CD4-positive, alpha-beta T cell treated with Interleukin-15 for 4 hours (primary cell): ENCODE measurements at regions not wholly inside any gene's neighbourhood (a gene's known extent, or its start where the extent isn't known, plus 50 kb on each side); places are given as distances from the start of the nearest gene placed in this dataset.

Experiments used
- DNase-seq: peaks from one replicate; pipeline ENCODE4 v3.0.0-alpha.2; 2020; ENCODE audit warnings: low spot score

DNA sequence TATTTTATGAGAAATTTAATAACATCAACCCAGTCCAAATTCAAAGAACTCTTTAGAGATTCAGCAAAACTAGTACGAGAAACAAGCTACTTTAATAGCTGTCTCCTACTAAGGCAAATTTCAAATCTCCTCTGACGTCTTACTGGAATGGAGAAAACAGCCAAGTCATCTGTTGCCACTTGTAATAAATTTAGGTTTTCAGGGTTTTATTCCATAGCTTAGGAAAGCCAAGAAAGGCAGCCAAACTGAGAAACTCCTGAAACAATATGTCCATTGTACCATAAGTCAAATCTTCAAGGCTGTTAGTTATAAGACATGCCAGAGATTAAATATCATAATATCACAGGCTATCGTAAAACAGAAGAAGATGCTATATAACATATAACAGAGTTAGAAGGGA, 524.6 kb upstream of the SETBP1 start:
- no peak for DNase-seq

GRCh38 chr18:44156776-44157335, 523.8 kb upstream of the SETBP1 start:
- DNase-seq: no peak

DNA sequence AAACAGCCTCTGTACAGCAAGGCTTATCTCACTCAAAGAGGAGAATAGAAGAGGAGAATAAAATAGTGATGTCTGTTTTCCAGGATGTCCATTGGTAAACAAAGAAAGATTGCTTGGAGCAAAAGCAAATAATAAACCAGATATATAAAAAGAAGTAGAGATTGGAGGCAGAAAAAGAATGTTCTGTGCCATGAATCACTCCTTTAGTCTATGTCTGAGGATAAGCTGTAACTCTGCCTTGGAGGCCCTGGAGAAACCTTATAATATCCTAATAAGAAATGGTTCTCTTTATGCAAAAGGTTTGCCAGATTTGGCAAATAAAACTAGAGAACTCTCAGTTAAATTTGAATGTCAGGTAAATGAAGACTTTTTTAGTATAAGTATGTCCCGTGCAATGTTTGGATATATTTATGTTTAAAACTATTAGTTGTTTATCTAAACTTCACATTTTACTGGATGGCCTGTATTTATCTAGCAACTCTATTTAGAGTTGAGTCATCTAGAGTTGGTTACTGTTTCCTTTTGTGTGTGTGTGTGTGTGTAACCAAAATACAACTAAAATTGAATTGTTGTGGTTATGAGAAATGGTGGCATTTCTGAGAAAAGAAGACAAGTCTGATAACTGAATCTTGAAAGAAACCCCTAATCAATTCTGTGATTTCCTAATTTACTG, 510.3 kb upstream of the SETBP1 start:
- DNase-seq: no peak

GRCh38 chr18:44171301-44171700, 509.4 kb upstream of the SETBP1 start:
- DNase-seq: no peak

- no peak for DNase-seq
Measured at GRCh38 chr18:44175891-44176290, 504.8 kb upstream of the SETBP1 start.

- no peak for DNase-seq
Measured at GRCh38 chr18:44178476-44178875, 502.2 kb upstream of the SETBP1 start.

- no peak for DNase-seq
Measured at GRCh38 chr18:44179693-44180092, 501.0 kb upstream of the SETBP1 start.

GRCh38 chr18:44180683-44181082, 500.0 kb upstream of the SETBP1 start:
- DNase-seq: no peak

DNA sequence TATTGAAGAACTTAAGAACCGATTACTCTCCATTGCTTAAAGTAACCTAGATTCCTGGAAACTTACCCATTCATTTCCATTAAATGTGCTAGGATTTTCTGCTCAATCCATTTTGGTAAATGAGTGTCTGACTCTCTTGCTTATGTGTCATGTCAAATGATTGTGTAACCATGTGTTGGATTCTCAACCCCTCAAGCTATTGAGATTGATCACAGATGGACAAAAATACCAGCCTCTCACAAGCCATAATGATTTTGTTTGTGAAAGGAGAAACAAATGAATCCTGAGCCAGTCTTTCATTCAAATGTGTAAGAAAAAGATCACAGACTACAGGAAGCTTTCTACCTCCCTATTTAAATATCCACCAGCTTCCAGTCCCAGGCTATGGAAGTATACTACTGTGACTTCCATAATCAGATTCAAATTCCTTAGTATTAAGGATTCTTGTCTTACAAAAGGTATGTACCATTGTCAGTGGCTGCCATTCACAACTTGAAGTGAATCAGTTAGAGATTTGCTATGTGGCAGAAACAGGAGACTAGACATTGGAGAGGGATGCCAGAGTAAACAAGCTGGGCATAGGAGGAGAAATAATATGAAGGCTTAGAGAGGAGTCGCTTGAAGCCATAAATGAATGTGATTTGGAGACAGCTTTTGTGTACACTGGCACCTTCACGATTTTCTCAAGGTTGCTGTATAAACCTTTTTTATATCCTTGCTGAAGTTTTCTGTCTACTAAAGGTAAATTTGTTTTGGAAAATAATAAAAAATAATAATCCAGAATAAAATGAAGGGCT, 498.5 kb upstream of the SETBP1 start:
- no peak for DNase-seq

- DNase-seq: no peak
Measured at GRCh38 chr18:44186001-44186400, 494.7 kb upstream of the SETBP1 start.

- DNase-seq: no peak
Measured at GRCh38 chr18:44187090-44187489, 493.6 kb upstream of the SETBP1 start.

GRCh38 chr18:44195394-44196140, 485.1 kb upstream of the SETBP1 start:
- DNase-seq: no peak

DNA sequence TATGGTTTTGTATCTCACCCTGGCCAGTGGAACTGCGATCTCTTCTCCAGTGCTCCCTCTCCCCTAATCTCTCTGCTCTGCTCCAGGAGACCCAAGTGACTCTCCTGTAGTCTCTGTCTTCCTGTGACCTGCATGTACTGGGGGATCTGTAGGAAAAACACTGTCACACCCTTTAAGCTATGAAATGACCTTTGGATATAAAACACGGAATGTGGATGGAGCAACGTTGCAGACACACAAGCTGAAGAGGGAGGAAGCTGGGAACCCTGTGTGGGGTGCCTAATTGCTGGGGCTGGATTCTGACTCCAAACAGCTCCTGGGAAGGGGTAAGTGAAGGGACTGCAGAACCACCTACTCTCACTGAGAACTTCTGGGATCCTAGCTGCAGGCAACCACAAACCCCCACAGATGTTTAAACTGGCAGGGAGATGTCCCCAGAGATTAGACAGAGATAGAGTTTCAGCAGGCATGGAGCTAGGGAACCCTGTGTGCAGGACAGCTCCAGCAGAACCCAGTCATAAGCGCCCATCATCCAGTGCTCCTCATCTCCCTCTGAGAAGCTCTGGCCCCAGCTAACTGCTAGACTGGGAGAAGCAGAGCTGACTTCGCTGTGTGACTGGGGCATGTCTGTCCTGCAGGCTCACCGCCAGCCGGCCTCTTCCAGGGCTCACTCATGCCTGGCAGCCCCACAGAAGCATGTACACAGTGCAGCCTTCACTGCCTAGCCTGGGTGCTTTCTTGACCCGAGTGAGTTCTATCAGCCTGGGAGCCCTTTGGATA, 482.7 kb upstream of the SETBP1 start:
- no peak for DNase-seq

DNA sequence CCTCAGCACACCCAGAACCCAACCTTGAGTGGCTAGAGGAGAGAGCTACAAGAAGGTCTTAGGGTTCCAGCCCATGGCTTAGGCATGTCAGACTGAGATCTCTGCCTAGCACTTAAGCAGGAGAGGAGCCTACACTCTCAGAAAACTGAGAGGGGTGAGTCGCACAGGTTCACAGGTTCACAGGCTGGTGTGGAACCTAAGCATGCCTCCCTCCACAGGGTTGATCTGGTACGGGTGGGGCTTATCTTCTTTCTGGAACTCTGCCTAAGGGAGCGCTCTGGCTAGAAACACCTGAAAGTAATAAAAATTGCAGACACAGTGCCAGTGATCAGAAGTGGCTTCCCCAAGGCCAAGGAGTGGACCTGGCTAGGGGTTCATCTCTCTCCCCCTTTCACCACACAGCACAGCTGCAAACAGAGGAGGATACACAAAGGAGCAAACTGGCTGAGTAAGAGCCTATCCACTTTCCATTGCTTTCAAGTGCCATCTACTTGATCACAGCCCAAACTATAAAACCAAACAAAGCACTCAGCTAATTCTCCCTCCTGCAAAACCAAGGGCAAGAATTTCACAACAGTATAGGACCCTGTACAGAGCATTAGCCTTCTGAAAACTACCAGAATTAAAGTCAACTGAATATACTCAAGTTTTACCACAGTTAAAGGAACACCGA, 481.9 kb upstream of the SETBP1 start:
- DNase-seq: no peak

GRCh38 chr18:44213293-44213692, 467.4 kb upstream of the SETBP1 start:
- no peak for DNase-seq

DNA sequence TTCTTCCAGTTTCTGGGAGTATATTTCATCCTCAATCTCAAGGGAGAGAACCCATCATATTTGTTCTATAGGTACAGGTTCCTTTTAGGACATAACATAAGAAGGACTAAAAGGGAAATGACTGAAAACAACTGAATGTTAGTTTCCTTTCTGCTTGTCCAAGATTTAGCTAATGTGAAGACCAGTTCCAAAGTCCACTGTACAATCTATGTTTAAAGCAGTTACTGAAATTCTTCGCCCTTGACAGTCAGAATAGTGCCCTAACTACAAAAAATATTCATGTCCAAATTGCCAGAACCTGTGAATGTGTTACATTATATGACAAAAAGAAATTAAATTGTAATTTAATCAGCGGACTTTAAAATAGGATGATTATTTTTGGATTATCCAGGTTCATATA, 466.3 kb upstream of the SETBP1 start:
- DNase-seq: no peak

- DNase-seq: no peak
Measured at GRCh38 chr18:44216169-44216568, 464.5 kb upstream of the SETBP1 start.

DNA sequence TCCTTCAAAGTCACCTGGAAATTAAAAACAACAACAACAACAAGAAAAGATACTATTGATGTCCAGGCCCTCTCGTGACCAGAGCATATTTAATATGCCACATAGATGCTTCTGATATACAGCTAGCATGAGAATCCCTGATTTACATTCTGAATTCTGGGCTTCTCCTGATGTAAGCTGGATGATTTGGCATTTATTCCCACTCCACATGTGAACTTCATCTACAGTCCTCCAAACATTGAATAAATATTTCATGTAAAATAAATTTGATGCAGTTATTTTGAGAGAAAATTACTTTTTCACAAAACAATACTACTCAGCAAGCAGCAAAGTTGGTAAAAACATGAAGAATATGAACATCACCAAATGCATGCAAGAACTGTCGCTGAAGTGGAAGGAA, 453.2 kb upstream of the SETBP1 start:
- DNase-seq: no peak

DNA sequence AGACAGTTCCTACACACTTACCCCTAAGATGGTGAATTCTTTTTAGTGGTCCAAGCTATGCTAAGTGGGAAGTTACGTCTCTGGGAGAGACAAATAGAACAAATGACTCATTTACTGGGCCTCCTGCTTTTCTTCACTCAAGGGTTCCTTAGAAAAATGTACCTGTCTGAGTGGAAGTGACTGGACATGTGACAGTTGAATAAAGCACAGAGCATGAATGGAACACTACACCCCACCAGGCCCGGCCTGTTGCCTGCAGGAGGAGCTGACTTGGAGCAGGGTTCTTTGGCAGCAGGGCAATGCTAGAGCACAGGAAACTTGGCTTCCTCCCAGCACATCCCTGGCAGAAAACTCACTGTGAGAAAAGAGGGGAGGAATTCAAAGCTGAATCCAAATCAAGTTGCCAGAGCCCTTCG, 451.0 kb upstream of the SETBP1 start:
- no peak for DNase-seq

DNA sequence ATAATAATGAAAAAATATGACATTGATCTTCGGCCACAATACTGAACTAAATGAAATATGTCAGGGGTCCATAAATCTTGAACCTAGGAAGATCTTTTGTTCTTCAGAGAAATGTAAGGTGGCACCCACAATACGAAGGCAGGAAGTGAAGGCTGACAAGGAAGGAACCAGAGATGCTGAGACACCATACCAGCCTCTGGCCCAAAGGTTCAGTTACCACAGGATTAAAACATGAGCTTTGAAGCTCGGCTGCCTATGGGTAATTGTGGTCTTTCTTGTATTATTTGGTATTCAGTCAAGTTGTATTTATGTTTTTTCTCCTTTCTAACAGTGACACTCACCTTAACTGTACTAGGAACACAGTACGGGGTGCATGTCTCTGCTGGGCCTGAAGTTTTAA, 448.8 kb upstream of the SETBP1 start:
- DNase-seq: no peak

DNA sequence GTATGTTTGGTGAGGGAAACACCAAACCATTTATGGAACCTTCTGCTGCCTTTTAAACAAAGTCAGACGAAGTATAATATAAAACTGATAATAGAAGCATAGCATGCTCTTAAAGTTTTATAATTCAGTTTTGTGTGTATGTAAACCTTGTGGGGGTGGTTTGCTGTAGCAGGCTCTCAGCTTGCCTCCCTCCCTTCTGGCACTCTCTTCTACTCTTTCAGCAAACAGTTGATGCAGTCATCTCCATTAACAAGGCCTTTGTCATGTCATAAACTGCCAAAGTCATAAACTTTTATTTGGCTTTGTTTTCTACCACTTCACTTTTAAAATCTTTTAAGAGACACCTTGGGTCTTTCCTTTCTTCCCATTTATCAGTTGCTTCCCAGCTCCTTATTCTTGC, 448.2 kb upstream of the SETBP1 start:
- no peak for DNase-seq
